ENCODE measurements at regions not wholly inside any gene's neighbourhood (a gene's known extent, or its start where the extent isn't known, plus 50 kb on each side); places are given as distances from the start of the nearest gene placed in this dataset.

DNA sequence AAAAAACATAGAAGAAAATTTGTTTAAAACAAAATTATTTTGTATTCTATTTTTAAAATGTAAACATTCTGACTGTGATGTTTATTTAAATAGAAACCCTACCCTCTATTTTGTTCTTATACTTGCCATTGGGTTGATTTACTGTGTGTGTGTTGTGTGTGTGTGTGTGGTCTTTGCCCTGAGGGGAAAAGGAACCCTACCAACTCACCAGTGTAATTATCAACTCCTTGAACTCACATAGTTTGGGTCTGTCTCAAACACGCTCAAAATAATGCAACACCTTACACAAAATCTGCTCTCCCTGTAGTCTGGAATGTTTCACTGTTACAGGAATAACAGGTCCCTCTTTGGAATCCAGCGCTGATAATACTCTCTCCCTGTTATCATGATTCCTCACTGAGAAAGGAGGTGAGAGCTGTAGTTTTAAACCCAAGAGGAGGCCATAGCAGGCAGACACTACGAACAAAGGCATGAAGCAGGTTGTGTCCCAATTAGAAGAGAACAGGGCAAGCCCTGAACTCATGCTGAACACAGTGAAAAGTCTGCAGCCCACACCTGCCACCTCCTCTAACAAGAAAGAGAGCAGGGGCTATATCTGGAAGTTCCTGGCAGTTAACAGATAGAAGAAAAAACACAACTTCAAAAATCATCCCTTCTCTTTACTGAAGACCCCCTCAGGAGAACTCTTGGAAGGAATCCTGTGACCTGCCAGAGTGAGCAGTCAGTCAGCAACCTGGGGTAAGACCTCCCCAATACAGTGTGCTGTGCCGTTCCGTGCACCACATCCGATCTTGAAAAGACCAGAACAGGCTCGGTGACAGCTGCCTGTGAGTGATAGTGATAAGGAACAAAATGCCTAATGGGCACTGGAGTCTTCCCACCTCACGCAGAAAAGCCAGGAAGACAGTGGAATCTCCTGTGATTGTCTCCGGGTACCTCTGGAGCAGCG, 608.1 kb upstream of the ADAMTS16 start:
- H3K9me3 ChIP-seq, result no peaks in the 10 kb centered on the region
- H3K36me3 ChIP-seq, result no peaks in the 10 kb centered on the region
- no peak for DNase-seq
- no peak overlapping the region for H3K4me3 ChIP-seq
- no peaks in the 10 kb centered on the region for H3K27me3 ChIP-seq
- TF ChIP-seq POLR2A (IDR thresholded peaks at IDR 0.05), result no peak
- TF ChIP-seq, protein P1, sequence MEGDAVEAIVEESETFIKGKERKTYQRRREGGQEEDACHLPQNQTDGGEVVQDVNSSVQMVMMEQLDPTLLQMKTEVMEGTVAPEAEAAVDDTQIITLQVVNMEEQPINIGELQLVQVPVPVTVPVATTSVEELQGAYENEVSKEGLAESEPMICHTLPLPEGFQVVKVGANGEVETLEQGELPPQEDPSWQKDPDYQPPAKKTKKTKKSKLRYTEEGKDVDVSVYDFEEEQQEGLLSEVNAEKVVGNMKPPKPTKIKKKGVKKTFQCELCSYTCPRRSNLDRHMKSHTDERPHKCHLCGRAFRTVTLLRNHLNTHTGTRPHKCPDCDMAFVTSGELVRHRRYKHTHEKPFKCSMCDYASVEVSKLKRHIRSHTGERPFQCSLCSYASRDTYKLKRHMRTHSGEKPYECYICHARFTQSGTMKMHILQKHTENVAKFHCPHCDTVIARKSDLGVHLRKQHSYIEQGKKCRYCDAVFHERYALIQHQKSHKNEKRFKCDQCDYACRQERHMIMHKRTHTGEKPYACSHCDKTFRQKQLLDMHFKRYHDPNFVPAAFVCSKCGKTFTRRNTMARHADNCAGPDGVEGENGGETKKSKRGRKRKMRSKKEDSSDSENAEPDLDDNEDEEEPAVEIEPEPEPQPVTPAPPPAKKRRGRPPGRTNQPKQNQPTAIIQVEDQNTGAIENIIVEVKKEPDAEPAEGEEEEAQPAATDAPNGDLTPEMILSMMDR (IDR thresholded peaks at IDR 0.05), result no peak
- H3K4me1 ChIP-seq, result no peaks in the 10 kb centered on the region
- H3K27ac ChIP-seq, result no peak overlapping the region

DNA sequence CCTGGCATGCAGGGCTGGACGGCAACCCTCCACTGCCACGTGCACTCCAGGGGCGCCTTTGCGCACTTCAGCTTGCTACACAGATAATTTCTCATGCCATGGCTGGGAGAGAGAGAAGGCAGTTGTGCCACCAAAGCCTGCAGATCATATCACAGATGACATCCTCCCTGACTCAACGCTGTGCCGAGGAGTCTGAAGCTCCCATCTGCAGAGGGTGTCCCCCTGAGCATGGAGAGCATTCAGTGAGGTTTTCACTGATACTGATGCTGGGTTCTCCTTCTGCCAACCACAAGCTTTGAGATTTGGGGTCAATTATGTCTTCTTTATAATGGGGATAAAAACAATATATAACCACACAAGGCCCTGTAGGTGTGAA, 607.4 kb upstream of the ADAMTS16 start:
- no peaks in the 10 kb centered on the region for H3K9me3 ChIP-seq
- no peaks in the 10 kb centered on the region for H3K36me3 ChIP-seq
- no peak for DNase-seq
- no peaks in the 10 kb centered on the region for H3K4me1 ChIP-seq
- no peak overlapping the region for H3K4me3 ChIP-seq
- H3K27me3 ChIP-seq, result no peaks in the 10 kb centered on the region
- no peak overlapping the region for H3K27ac ChIP-seq
- TF ChIP-seq, protein P1 (IDR thresholded peaks at IDR 0.05), result no peak
- no peak for TF ChIP-seq POLR2A (IDR thresholded peaks at IDR 0.05)

DNA sequence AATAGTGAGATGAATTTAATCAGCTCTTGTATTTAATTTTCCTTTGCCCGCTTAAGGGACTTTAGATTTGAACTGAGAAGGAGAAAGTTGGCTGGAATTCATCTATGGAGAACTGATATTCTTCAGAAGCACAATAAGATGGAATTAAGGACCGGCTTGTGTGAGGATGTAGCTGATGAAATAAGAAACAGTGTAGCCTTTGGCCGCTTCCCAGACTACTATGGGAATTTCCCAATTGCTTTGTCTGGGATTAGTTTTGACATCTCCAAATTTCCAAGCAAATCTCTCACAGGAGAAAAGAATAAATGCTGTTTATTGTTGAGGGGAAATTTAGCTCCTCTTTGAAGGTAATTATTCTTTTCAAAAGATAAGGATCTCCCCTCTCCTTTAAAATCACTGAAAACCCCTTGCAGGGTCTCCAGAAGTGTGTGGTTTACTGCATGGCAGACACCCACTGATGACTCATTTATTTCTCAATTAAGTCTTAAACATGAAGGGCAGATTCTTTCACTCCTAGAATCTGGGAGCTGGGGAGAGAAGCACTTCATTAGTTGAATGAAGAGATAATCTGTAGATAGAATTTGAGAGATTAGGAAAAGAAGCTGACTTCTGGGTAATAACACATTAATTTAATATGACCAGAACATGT, 606.5 kb upstream of the ADAMTS16 start:
- DNase-seq, result no peak
- TF ChIP-seq POLR2A (IDR thresholded peaks at IDR 0.05), result no peak
- TF ChIP-seq, protein P1 (IDR thresholded peaks at IDR 0.05), result no peak
- no peaks in the 10 kb centered on the region for H3K9me3 ChIP-seq
- H3K27me3 ChIP-seq, result no peaks in the 10 kb centered on the region
- H3K36me3 ChIP-seq, result no peaks in the 10 kb centered on the region
- H3K4me3 ChIP-seq, result no peak overlapping the region
- no peaks in the 10 kb centered on the region for H3K4me1 ChIP-seq
- H3K27ac ChIP-seq, result no peak overlapping the region

DNA sequence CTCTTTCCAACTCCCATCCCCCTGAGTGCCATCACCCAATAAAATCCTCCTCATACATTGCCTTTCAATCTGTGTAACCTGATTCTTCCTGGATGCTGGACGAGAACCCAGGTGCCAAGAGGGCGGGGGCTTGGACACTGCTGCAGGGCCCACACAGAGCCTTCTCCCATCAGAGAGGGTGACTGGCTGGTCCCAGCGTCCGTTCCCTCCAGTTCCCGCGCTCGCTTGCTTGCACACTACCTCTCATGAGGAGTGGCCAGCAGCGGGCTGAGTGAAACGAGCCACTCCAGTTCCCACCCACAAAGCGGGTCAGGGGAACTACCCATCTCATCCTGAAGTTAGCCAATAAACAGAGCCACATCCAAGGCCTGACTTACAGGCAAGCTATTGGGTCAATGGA, 602.6 kb upstream of the ADAMTS16 start:
- H3K36me3 ChIP-seq, result no peaks in the 10 kb centered on the region
- no peaks in the 10 kb centered on the region for H3K27me3 ChIP-seq
- H3K27ac ChIP-seq, result no peak overlapping the region
- H3K4me3 ChIP-seq, result no peak overlapping the region
- H3K9me3 ChIP-seq, result no peaks in the 10 kb centered on the region
- no peaks in the 10 kb centered on the region for H3K4me1 ChIP-seq
- TF ChIP-seq, protein P1 (IDR thresholded peaks at IDR 0.05), result no peak
- TF ChIP-seq POLR2A (IDR thresholded peaks at IDR 0.05), result no peak
- no peak for DNase-seq

DNA sequence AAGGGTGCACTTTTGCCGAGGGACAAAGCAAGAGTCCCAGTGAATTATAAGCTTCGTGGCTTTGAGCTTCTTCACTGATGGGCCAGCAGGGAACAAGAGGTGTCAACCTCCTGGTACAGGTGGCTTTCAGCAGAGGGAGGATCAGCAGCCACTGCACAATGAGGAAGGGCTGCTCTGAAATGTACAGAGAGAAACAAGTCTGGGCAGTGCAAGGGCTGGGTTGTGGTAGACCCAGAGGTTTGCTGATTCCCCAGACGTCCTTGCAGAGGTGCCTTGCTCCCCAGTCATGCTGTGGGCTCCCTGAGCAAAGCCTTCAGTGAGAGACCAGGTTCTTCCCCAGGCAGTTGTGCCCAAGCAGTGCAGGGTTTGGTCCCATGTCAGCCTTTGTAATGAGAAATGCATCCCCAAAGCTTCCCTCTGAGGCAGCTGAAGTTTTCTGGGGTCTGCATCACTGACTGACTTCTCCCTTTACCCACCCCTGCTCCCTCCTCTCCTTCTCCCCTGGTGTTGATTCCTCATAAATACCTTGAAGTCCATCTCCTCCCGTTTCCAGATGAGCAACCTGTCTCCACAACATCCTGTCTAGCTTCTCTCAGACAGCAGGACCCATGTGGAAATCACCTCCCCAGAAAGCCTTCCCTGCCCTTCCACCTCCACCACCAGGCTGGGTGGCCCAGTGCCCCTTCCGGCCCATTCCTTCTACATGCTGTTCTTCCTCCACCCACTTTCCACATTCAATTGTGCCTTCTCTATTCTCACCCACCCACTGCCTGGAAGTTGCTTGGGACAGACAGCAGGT, 599.6 kb upstream of the ADAMTS16 start:
- no peak for DNase-seq
- H3K36me3 ChIP-seq, result no peaks in the 10 kb centered on the region

More for the DNA sequence above, 599.6 kb upstream of the ADAMTS16 start:
- no peaks in the 10 kb centered on the region for H3K4me1 ChIP-seq
- TF ChIP-seq, protein P1 (IDR thresholded peaks at IDR 0.05), result no peak
- no peak for TF ChIP-seq POLR2A (IDR thresholded peaks at IDR 0.05)
- H3K9me3 ChIP-seq, result no peaks in the 10 kb centered on the region
- no peak overlapping the region for H3K4me3 ChIP-seq
- H3K27me3 ChIP-seq, result no peaks in the 10 kb centered on the region
- H3K27ac ChIP-seq, result no peak overlapping the region

Measured in Peyer's patch (tissue), 4 donors.